ENCODE measurements at regions not wholly inside any gene's neighbourhood (a gene's known extent, or its start where the extent isn't known, plus 50 kb on each side); places are given as distances from the start of the nearest gene placed in this dataset.

- no peak for TF ChIP-seq USF1 (IDR thresholded peaks at IDR 0.05)
- no peak for TF ChIP-seq TEAD4 (IDR thresholded peaks at IDR 0.05)
- no peak for TF ChIP-seq EGR1 (IDR thresholded peaks at IDR 0.05)
- TF ChIP-seq EP300 (IDR thresholded peaks at IDR 0.05; ENCODE audit: borderline replicate concordance), result no peak
- no peak for TF ChIP-seq CEBPB (IDR thresholded peaks at IDR 0.05)
- TF ChIP-seq, protein P1, sequence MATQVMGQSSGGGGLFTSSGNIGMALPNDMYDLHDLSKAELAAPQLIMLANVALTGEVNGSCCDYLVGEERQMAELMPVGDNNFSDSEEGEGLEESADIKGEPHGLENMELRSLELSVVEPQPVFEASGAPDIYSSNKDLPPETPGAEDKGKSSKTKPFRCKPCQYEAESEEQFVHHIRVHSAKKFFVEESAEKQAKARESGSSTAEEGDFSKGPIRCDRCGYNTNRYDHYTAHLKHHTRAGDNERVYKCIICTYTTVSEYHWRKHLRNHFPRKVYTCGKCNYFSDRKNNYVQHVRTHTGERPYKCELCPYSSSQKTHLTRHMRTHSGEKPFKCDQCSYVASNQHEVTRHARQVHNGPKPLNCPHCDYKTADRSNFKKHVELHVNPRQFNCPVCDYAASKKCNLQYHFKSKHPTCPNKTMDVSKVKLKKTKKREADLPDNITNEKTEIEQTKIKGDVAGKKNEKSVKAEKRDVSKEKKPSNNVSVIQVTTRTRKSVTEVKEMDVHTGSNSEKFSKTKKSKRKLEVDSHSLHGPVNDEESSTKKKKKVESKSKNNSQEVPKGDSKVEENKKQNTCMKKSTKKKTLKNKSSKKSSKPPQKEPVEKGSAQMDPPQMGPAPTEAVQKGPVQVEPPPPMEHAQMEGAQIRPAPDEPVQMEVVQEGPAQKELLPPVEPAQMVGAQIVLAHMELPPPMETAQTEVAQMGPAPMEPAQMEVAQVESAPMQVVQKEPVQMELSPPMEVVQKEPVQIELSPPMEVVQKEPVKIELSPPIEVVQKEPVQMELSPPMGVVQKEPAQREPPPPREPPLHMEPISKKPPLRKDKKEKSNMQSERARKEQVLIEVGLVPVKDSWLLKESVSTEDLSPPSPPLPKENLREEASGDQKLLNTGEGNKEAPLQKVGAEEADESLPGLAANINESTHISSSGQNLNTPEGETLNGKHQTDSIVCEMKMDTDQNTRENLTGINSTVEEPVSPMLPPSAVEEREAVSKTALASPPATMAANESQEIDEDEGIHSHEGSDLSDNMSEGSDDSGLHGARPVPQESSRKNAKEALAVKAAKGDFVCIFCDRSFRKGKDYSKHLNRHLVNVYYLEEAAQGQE (IDR thresholded peaks at IDR 0.05; ENCODE audit: low read depth), result no peak
- TF ChIP-seq TAF1 (IDR thresholded peaks at IDR 0.05; ENCODE audit: low read depth), result no peak
- no peak for TF ChIP-seq NFIC (IDR thresholded peaks at IDR 0.05)
- TF ChIP-seq CREB1 (IDR thresholded peaks at IDR 0.05; ENCODE audit: low read depth), result no peak
- TF ChIP-seq TCF12 (IDR thresholded peaks at IDR 0.05; ENCODE audit: low read depth), result no peak
- no peak for TF ChIP-seq MAX (IDR thresholded peaks at IDR 0.05)
- no peak for TF ChIP-seq YY1 (IDR thresholded peaks at IDR 0.05; ENCODE audit: low read depth)
- no peak for TF ChIP-seq FOXM1 (IDR thresholded peaks at IDR 0.05; ENCODE audit: borderline replicate concordance, low read depth)
- no peak for TF ChIP-seq ZBTB7A (IDR thresholded peaks at IDR 0.05; ENCODE audit: low read depth)
- TF ChIP-seq RAD21 (IDR thresholded peaks at IDR 0.05; ENCODE audit: low read depth), result no peak
Measured at GRCh38 chr13:62185631-62186255, 770.1 kb upstream of the PCDH20 start.

- TF ChIP-seq NFIC (IDR thresholded peaks at IDR 0.05) (no peak), MAX (IDR thresholded peaks at IDR 0.05) (no peak), EGR1 (IDR thresholded peaks at IDR 0.05) (no peak), ZBTB7A (IDR thresholded peaks at IDR 0.05; ENCODE audit: low read depth) (no peak)
Measured at GRCh38 chr13:62176051-62176450, 760.4 kb upstream of the PCDH20 start.

DNA sequence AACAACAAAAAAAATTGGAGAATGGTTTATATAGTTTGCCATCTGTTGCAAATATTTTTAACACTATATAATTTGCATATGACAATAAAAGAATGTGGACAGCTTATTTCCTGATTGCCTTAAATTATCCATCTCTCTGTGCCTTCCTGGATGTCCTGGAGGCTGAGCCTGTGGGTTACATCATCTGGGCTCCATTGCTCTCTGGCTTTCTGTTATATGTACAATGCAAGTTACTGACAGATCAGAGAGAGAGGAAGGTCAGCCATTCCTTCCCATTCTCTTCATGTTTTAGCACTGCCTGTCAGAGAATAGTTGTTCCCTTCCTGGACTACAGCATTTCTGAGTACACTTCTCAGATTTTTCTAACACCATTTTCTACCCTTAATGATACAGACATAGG lies 758.3 kb upstream of the PCDH20 start:
- no peak for TF ChIP-seq RAD21 (IDR thresholded peaks at IDR 0.05; ENCODE audit: low read depth)
- TF ChIP-seq CEBPB (IDR thresholded peaks at IDR 0.05), result no peak
- TF ChIP-seq ZBTB7A (IDR thresholded peaks at IDR 0.05; ENCODE audit: low read depth), result no peak
- no peak for TF ChIP-seq CREB1 (IDR thresholded peaks at IDR 0.05; ENCODE audit: low read depth)
- TF ChIP-seq EGR1 (IDR thresholded peaks at IDR 0.05), result no peak
- no peak for TF ChIP-seq TAF1 (IDR thresholded peaks at IDR 0.05; ENCODE audit: low read depth)
- no peak for TF ChIP-seq TEAD4 (IDR thresholded peaks at IDR 0.05)
- no peak for TF ChIP-seq FOXM1 (IDR thresholded peaks at IDR 0.05; ENCODE audit: borderline replicate concordance, low read depth)
- TF ChIP-seq, protein P1 (IDR thresholded peaks at IDR 0.05; ENCODE audit: low read depth), result no peak
- no peak for TF ChIP-seq NFIC (IDR thresholded peaks at IDR 0.05)
- TF ChIP-seq TCF12 (IDR thresholded peaks at IDR 0.05; ENCODE audit: low read depth), result no peak

DNA sequence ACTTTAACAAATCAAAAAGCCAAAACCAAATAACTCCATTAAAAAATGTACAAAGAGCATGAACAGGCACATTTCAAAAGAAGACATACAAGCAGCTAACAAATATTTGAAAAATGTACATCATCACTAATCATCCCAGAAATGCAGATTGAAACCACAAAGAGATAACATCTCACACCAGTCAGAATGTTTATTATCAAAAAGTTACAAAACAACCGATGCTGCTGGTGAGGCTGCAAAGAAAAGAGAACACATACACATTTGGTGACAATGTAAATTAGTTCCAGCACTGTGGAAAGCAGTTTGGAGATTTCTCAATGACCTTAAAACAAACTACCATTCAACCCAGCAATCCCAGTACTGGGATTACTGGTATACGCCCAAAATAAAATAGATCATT lies 756.0 kb upstream of the PCDH20 start:
- TF ChIP-seq CEBPB (IDR thresholded peaks at IDR 0.05), result no peak
- no peak for TF ChIP-seq EGR1 (IDR thresholded peaks at IDR 0.05)
- TF ChIP-seq USF1 (IDR thresholded peaks at IDR 0.05), result no peak
- TF ChIP-seq MAX (IDR thresholded peaks at IDR 0.05), result no peak
- TF ChIP-seq RAD21 (IDR thresholded peaks at IDR 0.05; ENCODE audit: low read depth), result no peak
- TF ChIP-seq FOXM1 (IDR thresholded peaks at IDR 0.05; ENCODE audit: borderline replicate concordance, low read depth), result no peak
- TF ChIP-seq, protein P1 (IDR thresholded peaks at IDR 0.05; ENCODE audit: low read depth), result no peak
- no peak for TF ChIP-seq TEAD4 (IDR thresholded peaks at IDR 0.05)
- no peak for TF ChIP-seq CREB1 (IDR thresholded peaks at IDR 0.05; ENCODE audit: low read depth)
- no peak for TF ChIP-seq EP300 (IDR thresholded peaks at IDR 0.05; ENCODE audit: borderline replicate concordance)
- TF ChIP-seq TCF12 (IDR thresholded peaks at IDR 0.05; ENCODE audit: low read depth), result no peak
- TF ChIP-seq NFIC (IDR thresholded peaks at IDR 0.05), result no peak
- no peak for TF ChIP-seq YY1 (IDR thresholded peaks at IDR 0.05; ENCODE audit: low read depth)
- TF ChIP-seq ZBTB7A (IDR thresholded peaks at IDR 0.05; ENCODE audit: low read depth), result no peak
- no peak for TF ChIP-seq TAF1 (IDR thresholded peaks at IDR 0.05; ENCODE audit: low read depth)
